ENCODE measurements at regions not wholly inside any gene's neighbourhood (a gene's known extent, or its start where the extent isn't known, plus 50 kb on each side); places are given as distances from the start of the nearest gene placed in this dataset.
"Not testable (repeated sequence)": the region's sequence is repeated elsewhere in the genome, so short reads cannot be mapped to it uniquely, and the experiment has no call there.

DNA sequence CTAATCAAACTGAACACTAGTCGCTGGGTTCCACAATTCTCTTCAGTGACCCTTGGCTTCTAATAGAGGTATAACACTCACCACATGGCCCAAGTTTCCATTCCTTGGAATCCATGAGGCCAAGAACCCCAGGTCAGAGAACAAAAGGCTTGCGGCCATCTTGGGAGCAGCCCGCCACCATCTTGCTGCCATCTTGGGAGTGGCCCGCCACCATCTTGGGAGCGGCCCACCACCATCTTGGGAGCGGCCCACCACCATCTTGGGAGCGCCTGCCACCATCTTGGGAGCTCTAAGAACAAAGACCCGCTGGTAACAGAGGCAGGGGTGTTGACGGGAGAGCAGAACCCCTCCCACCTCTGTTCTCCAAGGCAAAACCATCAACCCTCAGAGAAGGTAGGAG is 493.4 kb downstream of the MATN1 start:
- no peak for DNase-seq

DNA sequence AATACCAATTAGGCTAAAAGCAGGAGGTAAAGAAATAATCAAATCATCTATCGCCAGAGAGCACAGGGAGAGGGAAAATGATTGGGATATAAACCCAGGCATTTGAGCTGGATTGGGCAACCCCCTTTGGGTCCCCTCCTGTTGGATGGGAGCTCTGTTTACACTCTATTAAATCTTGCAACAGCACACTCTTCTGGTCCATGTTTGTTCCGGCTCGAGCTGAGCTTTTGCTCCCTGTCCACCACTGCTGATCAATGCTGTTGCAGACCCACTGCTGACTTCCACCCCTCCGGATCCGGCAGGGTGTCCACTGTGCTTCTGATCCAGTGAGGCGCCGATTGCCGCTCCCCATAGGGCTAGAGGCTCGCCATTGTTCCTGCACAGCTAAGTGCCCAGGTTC is 493.8 kb downstream of the MATN1 start:
- DNase-seq, result no peak

DNA sequence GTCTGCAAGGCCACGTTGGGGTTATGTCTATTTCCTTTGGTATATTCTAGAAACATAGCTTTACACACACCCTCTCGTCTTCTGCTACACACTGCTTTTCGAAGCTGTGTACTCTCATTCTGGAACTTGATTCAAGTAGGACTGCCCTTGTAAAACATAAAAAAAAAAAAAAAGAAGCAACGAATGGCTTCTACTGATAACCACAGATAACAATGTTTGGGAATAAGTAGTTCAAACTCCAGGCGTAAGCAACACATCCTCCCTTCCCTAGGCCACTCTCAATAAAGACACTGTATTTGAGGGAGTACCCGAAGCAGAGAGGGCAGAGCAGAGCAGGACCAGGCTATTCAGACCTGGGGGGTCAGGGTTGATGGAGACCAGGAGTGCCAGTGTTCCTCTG is 496.7 kb downstream of the MATN1 start:
- no peak for DNase-seq

DNA sequence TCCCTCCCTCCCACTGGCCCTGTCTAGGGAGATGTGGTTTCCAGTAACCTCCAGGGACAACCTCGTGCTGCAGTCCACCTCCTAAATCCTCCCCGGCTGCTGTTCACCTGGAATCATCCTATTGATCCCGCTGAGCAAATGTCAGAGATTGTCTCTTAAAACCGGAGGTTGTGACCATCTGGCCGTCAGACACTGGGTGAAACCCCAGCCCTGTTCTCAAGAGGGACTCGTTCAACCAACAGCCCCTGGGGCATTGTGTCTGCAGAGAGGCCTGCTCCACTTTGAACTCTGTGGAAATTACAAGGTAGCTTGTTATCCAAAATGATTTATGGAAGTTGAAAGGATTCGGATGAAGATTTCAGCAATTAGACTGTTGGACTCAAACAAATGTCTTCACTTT is 498.0 kb downstream of the MATN1 start:
- no peak for DNase-seq

DNA sequence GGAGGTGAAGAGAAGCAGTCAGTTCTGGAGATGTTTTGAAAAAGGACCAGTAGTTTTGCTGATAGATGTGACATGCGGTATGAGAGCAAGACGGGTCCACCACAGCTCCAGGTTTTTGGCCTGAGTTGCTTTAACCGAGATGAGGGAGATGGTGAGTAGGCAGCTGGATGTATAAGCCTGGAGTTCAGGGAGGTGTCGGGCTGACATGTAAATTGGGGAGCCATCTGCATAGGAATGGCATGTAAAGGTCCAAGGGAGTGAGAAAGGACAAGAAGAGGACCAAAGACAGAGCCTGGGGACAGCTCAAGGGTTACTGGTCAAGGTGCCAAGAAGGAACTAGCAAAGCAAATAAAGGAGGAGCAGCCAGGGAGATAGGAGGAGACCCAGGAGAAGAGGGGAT is 503.7 kb downstream of the MATN1 start:
- no peak for DNase-seq

DNA sequence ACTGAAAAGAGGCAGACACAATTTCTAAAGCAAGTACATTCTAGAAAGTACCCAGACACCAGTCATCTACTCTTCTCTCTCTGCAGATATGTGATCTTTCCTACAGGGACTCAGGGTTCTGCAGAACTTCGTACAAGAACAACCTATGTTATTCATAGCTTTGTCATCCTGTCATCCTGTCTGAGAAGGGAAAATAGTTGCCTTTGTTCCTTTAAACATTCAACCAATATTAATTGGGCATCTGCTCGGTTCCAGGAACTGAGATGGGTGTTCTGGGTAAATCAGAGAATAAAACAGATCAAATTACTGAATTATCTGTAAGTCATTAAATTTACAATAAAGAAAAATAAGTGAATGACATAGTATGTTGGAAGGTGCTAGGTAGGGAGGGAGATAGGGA is 504.9 kb downstream of the MATN1 start:
- no peak for DNase-seq

DNA sequence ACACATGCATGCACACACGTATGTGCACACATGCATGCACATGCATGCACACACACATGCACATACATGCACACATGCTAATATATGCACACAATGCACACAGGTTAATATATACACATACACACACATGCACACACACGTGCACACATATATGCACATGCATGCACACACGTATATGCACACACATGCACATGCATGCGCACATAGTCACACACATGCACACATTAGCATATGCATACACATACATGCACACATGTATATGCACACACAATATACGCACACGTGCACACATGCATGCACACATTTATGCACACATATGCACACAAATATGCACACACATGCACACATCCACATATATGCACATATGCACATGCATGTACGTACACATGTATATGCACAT is 506.8 kb downstream of the MATN1 start:
- DNase-seq, result no peak

DNA sequence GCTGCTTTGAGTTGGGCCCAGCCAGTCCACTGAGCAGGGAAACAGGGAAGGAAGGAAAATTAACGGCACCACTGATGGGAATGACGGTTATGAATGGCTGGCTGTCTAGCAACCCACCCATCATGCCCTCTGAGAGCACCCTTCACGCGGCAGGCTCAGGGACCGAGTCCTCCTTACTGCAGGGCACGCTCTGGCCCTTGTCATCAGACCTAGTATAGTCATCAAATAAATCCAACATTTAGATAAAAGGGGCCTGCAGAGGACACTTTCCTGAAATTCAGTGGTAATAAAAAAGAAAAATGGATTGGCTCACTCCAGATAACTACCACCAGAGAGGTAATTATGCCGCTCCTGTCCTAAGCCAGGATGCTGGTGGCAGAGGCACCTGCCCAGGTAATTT is 509.4 kb downstream of the MATN1 start:
- no peak for DNase-seq

DNA sequence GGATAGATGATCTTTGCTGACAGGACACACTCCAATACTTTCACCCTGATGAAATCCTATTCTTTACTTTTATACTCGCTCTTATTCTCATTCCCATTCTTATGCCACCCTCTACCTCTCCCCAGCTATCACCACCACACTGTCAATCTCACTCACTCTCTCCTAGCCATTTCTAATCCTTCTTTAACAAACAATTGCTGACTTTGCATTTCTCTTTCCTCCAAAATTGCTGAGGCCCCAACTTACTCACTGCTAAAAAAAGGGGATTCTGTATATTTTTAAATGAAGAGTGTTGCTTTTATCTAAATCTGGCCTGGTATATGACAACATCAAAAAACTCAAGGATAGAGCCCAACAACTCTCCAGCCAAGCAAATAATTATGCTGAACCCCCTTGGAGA is 515.4 kb downstream of the MATN1 start:
- not testable (repeated sequence) for DNase-seq

DNA sequence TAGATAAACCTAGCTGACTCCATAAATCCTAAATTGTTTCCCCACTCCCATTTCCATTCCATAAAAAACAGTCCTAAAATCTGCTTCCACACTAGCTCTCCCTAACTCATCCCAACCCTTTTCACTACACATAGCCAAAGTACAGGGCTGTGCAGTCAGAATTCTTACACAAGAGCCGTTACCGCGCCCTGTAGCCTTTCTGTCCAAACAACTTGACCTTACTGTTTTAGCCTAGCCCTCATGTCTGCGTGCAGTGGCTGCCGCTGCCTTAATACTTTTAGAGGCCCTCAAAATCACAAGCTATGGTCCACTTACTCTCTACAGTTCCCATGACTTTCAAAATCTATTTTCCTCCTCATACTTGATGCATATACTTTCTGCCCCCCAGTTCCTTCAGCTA is 516.8 kb downstream of the MATN1 start:
- DNase-seq, result not testable (repeated sequence)

DNA sequence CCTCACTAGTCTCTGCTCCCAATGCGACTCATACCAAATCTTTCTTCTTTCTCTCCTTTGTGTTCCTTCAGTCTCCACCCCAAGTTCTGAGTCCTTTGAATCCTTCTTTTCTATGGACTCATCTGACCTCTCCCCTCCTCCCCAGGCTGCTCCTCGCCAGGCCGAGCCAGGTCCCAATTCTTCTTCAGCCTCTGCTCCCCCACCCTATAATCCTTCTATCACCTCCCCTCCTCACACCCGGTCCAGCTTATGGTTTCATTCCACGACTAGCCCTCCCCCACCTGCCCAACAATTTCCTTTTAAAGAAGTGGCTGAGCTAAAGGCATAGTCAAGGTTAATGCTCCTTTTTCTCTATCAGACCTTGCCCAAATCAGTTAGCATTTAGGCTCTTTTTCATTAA is 518.5 kb downstream of the MATN1 start:
- not testable (repeated sequence) for DNase-seq

DNA sequence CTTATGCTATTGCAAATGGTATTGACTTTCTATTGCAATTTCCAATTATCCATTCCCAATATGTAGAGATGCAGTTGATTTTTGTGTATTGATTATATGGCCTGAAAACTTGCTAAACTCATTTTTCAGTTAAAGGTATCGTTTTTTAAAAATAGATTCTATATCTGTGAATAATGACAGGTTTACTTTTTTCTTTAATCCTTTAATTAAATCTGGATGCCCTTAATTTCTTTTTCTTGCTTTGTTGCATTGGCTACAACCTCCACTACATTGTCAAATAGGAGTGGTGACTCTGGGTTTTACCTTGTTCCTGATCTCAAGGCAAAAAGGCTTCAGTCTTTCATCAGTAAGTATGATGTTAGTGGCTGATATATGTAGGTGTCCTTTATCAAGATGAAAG is 522.4 kb downstream of the MATN1 start:
- no peak for DNase-seq

DNA sequence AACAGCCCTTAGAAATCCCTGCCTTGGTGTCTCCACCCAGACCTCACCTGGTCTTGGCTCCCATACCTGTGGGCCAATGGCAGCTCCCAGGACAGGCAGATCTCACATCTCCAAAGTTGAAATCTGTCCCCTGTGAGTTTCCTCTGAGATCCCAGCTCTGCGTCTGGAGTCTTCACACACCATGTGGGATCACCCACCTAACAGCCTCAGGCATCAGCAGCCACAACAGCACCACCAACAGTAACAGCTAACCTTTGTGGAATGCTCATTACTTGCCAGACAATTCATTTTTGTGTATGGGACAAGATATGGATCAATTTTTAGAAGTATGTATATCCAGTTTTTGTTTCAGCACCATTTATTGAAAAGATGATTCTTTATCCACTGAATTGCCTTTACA is 523.2 kb downstream of the MATN1 start:
- no peak for DNase-seq

DNA sequence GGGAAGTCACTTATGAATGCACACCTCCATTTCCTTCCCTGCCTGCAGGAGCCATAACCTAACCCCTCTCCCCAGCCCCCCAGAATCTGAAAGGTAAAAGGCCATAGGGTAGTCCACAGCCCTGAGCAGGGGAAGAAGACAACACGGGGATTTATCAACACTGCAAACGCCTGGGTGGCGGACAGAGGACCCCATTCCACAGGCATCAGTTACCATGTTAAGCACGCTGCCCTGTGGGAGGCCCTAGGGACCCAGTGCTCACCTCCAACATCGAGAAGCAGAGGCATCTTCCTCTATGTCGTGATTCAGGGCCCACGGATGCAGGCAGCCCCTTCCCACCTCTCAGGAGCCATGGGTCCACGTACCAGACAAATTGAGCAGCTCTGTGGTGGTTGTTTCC is 523.8 kb downstream of the MATN1 start:
- no peak for DNase-seq

DNA sequence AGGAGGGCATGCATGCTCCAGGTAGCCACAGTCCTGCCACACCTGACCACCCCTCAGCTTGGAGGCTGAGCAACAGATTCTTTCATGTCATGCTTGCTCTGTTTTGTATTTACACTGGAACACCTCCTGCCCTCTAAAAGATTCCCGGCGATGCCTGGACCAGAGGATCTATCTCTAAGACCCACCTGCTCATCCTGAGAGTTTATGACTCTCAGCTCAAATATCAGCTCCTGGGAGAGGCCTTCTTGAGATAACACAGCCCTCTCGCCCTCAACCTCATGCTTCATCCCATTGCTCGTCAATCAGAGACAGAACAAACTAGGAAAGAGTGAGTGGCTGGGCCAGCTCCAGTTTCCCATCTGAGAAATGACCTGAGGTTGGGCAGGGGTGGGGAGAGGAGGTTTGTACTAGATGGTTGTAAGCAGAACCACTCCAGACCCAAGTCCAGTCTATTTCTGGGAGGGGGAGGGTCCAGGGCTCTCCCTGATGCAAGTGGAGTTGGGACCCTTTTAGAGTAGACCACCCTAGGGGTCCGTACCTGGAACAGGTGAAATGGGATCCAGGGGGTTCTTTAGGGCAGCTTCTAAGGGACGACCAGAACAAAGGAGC is 524.5 kb downstream of the MATN1 start:
- DNase-seq, result no peak

DNA sequence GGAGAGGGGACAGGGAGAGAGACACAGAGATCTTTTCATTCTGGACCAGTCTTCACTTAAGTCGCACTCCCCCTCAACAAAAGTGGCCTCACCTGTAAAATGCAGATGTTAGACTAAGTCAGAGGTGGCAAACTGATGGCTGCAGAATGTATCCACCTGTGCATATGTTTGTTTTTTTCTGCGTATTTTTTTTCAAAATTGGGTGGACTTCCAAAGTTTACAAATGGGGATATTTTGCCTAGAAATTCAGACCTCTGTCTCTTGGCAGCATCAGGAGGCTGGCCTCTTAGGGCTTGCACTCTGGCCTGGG is 525.0 kb downstream of the MATN1 start:
- DNase-seq, result no peak

DNA sequence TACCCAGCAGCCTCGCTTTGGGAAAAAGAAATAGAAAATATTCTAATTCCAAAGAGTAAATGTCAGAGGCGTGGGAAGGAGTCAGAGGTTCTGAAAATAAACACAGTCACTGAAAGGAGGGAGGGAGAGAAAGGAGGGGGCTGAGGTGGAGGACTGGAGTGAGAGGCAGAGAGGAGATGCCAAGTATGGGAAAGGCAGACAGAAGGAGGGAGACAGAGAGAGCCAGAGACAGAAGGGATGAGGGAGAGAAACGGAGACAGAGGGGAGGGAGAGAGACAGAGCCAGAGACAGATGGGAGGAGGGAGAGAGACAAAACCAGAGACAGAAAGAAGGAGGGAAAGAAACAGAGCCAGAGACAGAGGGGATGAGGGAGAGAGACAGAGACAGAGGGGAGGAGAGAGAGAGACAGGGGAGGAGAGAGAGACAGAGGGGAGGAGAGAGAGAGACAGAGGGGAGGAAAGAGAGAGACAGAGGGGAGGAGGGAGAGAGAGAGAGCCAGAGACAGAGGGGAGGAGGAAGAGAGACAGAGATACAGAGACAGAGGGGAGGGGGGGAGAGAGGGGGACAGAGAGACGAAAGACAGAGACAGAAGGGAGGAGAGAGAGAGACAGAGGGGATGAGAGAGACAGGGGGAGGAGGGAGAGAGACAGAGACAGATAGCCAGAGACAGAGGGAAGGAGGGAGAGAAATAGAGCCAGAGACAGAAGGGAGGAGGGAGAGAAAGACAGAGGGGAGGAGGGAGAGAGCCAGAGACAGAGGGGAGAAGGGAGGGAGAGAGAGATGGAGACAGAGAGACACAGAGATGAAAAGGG is 525.5 kb downstream of the MATN1 start:
- DNase-seq, result no peak

DNA sequence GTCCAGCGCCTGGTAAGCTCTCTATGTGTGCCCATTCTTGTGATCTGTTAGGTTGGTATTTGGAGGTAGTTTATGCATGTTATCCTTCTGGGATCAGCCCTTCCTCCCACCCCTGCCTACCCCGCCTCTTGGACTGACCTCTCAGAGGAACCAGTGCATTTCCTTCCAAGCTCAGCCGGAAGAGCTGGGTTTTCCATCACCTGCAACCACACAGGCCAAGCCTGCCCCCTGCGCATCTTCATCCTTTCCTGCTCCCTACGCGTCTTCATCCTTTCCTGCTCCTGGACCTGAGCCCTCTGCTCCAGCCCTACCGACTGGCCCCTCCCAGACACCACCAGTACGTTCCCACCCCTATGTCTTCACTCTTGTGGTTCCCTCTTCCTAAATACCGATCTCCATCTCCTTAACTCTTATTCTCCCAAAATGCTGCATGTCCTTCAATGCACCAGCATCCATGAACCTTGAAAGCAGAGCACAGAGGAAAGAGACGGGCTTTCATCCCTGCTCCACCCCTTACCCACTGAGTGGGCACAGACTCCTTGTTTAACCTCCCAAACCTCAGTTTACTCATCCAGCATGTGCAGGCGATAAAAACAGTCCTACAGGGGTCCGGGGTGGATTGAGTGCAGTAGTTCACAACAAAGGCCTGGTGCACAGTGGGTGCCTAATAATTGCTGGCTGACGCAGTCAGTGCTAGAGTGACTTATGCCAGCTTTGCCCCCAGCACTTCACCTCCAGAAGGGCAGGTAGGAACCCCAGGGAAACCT is 526.3 kb downstream of the MATN1 start:
- DNase-seq, result no peak

DNA sequence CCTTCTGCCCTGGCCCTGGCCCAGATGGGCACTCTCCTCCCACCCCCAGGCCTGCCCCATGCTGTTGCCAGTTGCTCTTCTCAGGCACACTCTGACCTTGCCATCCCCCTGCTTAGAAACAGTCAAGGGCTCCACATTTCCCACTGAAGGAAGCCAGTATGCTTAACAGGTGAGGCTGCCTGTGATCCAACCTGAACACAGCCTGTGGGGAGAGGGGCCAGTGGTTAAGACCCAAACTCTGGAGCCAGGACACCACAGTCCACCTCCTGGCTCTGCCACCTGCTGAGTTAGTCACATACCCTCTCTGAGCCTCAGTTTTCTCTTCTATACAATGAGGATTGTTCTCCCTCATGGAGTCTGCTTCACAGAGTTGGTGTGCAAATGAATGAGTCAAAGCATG is 526.9 kb downstream of the MATN1 start:
- DNase-seq, result no peak

DNA sequence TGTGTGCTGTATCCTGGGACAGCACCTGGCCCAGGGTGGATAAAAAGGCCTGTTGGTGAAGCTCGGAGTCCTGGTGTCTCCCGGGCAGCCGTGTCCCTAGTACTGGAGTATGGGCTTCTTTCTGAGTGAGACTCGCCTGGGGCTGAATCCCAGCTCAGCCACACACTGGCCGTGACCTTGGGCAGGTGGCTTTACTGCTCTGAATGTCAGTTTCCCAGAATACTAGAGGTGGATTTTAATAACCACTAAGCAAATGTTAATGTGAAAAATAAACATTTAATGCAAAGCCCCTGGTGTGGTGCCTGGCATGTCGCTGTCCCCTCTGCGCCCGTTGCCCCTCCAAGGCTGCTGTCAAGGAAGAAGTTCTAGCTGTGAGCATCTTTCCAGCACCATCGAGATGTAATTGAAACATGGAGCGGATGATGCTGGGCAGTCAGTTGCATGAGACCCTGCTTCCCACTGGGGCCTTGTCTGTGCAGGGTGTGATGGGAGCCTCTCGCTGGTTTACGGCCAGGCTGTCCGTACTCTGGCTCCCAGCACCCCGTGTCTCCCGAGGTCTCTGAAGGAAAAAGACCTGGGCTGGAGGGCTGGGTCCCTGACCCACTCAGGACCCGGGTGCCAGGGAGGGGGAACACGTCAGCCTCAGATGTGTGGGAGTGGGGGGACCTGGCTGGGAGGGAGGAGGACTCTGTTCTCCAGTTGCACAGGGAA is 527.8 kb downstream of the MATN1 start:
- no peak for DNase-seq

DNA sequence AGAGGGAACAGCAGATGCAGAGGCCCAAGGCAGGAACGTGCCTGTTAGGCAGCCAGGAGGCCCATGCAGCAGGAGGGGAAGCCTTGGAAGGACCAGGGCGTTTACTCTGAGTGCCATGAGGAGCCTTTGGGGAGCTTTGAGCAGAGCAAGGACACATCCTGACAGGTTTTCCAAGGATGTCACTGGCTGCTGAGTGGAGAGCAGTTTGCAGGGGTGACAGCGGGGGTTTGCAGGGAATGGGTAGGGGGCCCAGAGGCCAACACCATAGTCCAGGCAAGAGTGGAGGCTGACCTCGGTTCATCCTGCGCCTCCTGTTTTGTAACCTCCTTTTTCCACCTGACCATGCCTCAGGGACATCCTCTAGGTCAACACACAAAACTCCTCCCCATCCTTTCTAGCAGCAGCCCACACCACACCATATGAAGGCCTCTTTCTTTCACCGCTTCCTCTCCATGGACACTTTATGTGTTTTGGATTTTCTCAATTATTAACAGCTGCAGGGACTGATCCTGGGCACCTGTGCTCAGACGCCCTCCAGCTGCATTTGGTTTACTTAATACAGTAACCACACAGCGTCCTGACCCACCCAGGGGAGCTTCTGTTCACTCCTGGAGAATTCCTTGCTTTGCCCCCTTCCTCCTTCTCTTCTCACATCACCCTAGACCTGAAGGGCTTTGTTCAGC is 528.5 kb downstream of the MATN1 start:
- no peak for DNase-seq

DNA sequence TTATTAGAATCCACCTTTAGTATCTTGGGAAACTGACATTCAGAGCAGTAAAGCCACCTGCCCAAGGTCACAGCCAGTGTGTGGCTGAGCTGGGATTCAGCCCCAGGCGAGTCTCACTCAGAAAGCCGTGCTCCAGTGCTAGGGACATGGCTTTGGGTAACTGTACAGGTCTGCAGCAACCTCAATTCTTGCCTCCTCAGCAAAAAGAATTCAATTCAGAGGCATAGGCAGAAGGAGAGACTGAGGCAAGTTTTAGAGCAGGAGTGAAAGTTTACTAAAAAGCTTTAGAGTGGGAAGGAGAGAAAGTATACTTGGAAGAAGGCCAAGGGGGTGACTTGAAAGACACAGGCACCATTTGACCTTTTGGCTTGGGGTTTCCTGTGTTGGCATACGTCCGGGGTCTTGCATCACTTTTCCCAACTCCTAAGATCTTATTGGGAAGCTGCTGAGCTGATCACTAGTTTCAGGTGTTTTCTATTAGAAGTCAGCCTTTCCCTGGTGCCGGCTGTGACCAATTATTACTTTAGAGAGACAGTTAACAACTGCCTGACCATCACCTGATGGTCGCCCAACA is 529.3 kb downstream of the MATN1 start:
- no peak for DNase-seq
